Heart right ventricle (tissue), 16 donors: ENCODE measurements at regions not wholly inside any gene's neighbourhood (a gene's known extent, or its start where the extent isn't known, plus 50 kb on each side); places are given as distances from the start of the nearest gene placed in this dataset.

Source experiments
- ATAC-seq, 8 donors: fragments of 200-7000 bp; cut with Tn5 transposase; one replicate each; pipeline ENCODE4 v1.9.1; 2020; ENCODE audit warnings: mild to moderate bottlenecking in 8 of 8, moderate library complexity in 8 of 8, moderate number of reproducible peaks in 1 of 8
- DNase-seq, 2 donors: peaks; one replicate each; pipeline ENCODE4 v3.0.0-alpha.2; 2020
- H3K27ac ChIP-seq, 10 donors: fragments of 200-600 bp; sonication (generic) in 2 of 10; one replicate each; pipeline versions ENCODE4 v1.5.0 to v1.8.0; 2020 to 2022; ENCODE audit warnings: mild to moderate bottlenecking in 3 of 10
- H3K27me3 ChIP-seq, 7 donors: fragments of 200-600 bp; one replicate each; pipeline ENCODE4 v1.8.0; 2021 to 2022; ENCODE audit warnings: mild to moderate bottlenecking in 2 of 7
- H3K36me3 ChIP-seq, 9 donors: fragments of 200-600 bp; sonication (generic) in 1 of 9; one replicate each; pipeline versions ENCODE4 v1.5.0 to v1.8.0; 2020 to 2022; ENCODE audit warnings: mild to moderate bottlenecking in 2 of 9
- H3K4me1 ChIP-seq, 9 donors: fragments of 200-600 bp; sonication (generic) in 1 of 9; one replicate each; pipeline versions ENCODE4 v1.5.0 to v1.8.0; 2020 to 2022; ENCODE audit warnings: mild to moderate bottlenecking in 4 of 9
- H3K4me3 ChIP-seq, 10 donors: fragments of 200-600 bp; sonication (generic) in 2 of 10; one replicate each; pipeline versions ENCODE4 v1.5.0 to v1.8.0; 2020 to 2022; ENCODE audit warnings: mild to moderate bottlenecking in 7 of 10, moderate library complexity in 2 of 10
- H3K9me3 ChIP-seq, 11 donors: fragments of 200-600 bp in 10 of 11; sonication (generic) in 2 of 11; one replicate each; pipeline versions ENCODE4 v1.5.0 to v1.8.0; 2013 to 2022; ENCODE audit warnings: mild to moderate bottlenecking in 2 of 11, control low read depth in 1 of 11, moderate library complexity in 1 of 11
- WGBS, 2 donors: extraction: QIAGEN DNeasy Blood & Tissue Kit; methylation state at CpG; one replicate each; pipeline ENCODE4 v1.1.7; 2013; ENCODE audit warnings: inconsistent platforms in 1 of 2; 5-methylcytosine and 5-hydroxymethylcytosine counted together
- intact Hi-C, 10 donors: fragments of 100-400 bp; cut with DNase I; formaldehyde crosslinking; loops; one replicate each; pipeline versions ENCODE4 v1.11.1 to v1.14.2; 2022
- TF ChIP-seq, protein P1 (sequence below), 9 donors: fragments of 200-600 bp; sonication (generic) in 2 of 9; IDR thresholded peaks; one replicate each; pipeline versions ENCODE4 v1.5.0 to v1.8.0; 2021 to 2022; ENCODE audit warnings: antibody characterized with exemption in 9 of 9, mild to moderate bottlenecking in 5 of 9, moderate library complexity in 1 of 9
- donor health status: Arrhythmogenic right ventricular cardiomyopathy.
- donor health status: ischemic (EF 13 %, LVEDD 7.1; RV severe dilation, severe dysfunction).
- donor health status: healthy with polysubstance abuse.
- donor health status: DM: no; HTN: yes; CAD: no.
- donor health status: DM: no; HTN: no; CAD: no.
- donor health status: ischemic (EF 25% LVEDD 6.9; RV normal size, moderate dysfunction).
- donor health status: ischemic (EF 25% LVEDD 5.7; RV mildly dilated, moderate dysfunction).
- donor health status: healthy.
- donor health status: DM: yes; HTN: yes; CAD: no.
- donor health status: Ischemic cardiomyopathy.
- donor health status: ischemic (EF 35%, LVEDD 5.7; RV mildly dilated, moderate dysfunction).
- donor health status: nonischemic (EF 11% LVEDD 7.7; RV severe dilation, severe dysfunction).
- donor health status: DM: yes; HTN: yes; CAD: no.
- donor health status: PGD.
- donor health status: ischemic (EF 29% LVEDD 5.4; RV normal size, mild dysfunction).
- donor health status: nonischemic (EF 23%, LVEDD 6.1; RV moderate dilation, normal function).

DNA sequence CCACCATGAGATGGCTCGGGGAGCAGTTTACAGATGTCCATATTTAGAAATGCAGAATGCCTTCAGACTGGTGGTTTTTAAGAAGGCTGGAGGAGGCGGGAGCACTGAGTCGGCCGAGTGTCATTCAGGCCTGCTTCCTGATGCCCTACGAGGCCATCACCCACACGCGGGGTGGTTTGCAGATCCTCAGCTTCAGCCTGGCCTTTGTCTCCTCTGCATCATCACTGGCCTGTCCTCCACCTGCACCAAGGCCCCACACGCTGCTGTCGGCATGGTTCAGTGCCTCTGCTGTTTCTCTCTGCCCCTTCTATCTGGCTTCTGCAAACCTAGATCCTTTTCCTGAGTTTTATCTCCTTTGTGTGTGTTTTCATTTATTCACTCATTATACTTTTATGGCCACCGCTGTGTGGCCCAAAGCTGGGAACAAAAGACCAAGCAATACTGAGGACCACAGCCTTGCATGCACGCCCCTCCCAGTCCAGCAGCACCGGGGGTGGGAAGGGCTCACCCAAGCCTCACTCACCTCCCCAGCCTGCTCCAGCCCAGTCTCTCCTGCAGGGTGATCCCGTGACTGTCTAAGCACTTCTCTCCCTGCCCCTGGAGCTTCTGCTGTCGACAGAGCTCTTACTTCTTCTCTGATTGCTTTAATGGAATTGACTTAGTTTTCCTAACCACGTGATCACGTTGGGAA is 240.8 kb downstream of the TEX29 start:
- Histone ChIP-seq H3K9me3 (no peaks in the 10 kb centered on the region), H3K27ac (no peak overlapping the region), H3K36me3 (no peaks in the 10 kb centered on the region), H3K4me3 (no peak overlapping the region), H3K27me3 (peaks cover 0 to 71% (median 48%) of the 10 kb centered on the region in 7 donors), H3K4me1 (no peaks in the 10 kb centered on the region)
- no peak for ATAC-seq
- TF ChIP-seq, protein P1, sequence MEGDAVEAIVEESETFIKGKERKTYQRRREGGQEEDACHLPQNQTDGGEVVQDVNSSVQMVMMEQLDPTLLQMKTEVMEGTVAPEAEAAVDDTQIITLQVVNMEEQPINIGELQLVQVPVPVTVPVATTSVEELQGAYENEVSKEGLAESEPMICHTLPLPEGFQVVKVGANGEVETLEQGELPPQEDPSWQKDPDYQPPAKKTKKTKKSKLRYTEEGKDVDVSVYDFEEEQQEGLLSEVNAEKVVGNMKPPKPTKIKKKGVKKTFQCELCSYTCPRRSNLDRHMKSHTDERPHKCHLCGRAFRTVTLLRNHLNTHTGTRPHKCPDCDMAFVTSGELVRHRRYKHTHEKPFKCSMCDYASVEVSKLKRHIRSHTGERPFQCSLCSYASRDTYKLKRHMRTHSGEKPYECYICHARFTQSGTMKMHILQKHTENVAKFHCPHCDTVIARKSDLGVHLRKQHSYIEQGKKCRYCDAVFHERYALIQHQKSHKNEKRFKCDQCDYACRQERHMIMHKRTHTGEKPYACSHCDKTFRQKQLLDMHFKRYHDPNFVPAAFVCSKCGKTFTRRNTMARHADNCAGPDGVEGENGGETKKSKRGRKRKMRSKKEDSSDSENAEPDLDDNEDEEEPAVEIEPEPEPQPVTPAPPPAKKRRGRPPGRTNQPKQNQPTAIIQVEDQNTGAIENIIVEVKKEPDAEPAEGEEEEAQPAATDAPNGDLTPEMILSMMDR (IDR thresholded peaks at IDR 0.05): no peak
- WGBS, 2 donors: 76 to 86% methylated on average over 16 of the region's 16 CpGs
- intact Hi-C loops: loop anchor here in 1 of 10 donors (5.0 kb wide), 1 partner anchor 961 kb away; no protein-coding TSS in a partner anchor
- no peak for DNase-seq

DNA sequence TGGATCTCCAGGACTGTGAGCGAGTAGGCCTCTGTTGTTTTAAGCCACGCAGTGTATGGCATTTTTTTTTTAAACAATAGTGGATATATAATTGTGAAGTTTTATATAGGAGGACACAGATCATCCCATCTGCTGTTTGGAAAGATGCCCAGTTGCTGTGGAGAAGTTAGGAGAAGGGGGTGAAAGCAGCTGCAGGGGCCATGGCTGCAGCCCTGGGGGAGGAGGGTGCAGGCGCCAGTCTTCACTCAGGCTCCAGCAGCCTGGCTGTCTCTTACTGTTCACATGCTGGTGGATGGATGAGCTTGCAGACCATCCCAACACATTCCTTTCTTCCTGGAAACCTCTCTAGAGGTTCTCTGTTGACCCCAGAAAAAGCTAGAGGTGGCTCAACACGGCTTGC is 242.3 kb downstream of the TEX29 start:
- peaks cover 0 to 60% (median 48%) of the 10 kb centered on the region in 7 donors for H3K27me3 ChIP-seq
- DNase-seq: no peak
- TF ChIP-seq, protein P1 (IDR thresholded peaks at IDR 0.05): no peak

DNA sequence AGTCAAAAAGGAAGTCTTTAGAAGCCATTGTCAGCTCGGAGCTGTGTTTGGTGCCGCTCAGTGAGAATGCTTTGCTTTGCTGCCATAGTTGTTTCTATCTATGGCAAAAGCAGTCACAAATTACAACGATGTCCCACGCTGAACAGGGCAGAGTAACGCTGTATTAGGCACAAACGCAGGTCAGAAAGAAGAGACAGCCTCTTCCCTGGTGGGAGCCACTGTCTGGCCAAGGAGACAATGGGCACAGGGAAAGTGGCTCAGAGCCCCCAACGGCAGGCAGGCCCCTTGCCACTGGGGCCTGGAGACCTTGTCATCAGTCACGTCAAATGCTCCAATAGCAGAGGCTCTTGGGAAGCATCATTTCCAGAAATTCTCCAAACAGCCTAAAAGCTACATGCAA is 244.2 kb downstream of the TEX29 start:
- Histone ChIP-seq H3K27me3 (peaks cover 0 to 56% (median 32%) of the 10 kb centered on the region in 7 donors), H3K4me1 (no peaks in the 10 kb centered on the region), H3K36me3 (no peaks in the 10 kb centered on the region), H3K27ac (no peak overlapping the region), H3K4me3 (no peak overlapping the region), H3K9me3 (peaks cover 0 to 12% (median 0%) of the 10 kb centered on the region in 11 donors)
- no peak for DNase-seq
- TF ChIP-seq, protein P1 (IDR thresholded peaks at IDR 0.05): no peak
- WGBS, 2 donors: 54 to 58% methylated on average over 8 of the region's 8 CpGs
- intact Hi-C loops: loop anchor here in 1 of 10 donors (5.0 kb wide), 1 partner anchor 958 kb away; no protein-coding TSS in a partner anchor
- no peak for ATAC-seq

More for the DNA sequence above, 242.3 kb downstream of the TEX29 start:
- no peaks in the 10 kb centered on the region for H3K4me1 ChIP-seq
- intact Hi-C loops: loop anchor here in 1 of 10 donors (5.0 kb wide), 1 partner anchor 960 kb away; no protein-coding TSS in a partner anchor
- H3K36me3 ChIP-seq: no peaks in the 10 kb centered on the region
- no peaks in the 10 kb centered on the region for H3K9me3 ChIP-seq
- H3K27ac ChIP-seq: no peak overlapping the region
- no peak overlapping the region for H3K4me3 ChIP-seq
- no peak for ATAC-seq
- WGBS, 2 donors: 71 to 74% methylated on average over 4 of the region's 4 CpGs

DNA sequence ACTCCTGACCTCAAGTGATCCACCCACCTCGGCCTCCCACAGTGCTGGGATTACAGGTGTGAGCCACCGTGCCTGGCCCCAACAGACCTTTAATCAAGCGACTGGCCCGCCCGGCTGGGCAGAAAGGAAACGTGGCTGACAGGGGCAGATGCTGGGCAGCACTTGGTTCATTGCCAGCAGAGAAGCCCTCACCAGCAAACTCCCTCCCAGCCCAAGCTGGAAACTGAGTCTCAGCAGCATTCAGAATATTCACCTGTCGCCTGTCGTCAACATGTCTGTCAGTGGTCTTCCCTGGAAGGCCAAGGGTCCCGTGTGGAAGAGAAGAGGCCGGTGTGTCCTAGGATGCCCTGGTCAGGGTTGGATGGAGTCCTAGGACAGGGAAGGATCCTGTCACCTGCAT is 245.0 kb downstream of the TEX29 start:
- Histone ChIP-seq H3K4me3 (no peak overlapping the region), H3K36me3 (no peaks in the 10 kb centered on the region), H3K4me1 (no peaks in the 10 kb centered on the region), H3K27ac (no peak overlapping the region), H3K27me3 (peaks cover 0 to 53% (median 25%) of the 10 kb centered on the region in 7 donors), H3K9me3 (peaks cover 0 to 13% (median 0%) of the 10 kb centered on the region in 11 donors)
- no peak for DNase-seq
- TF ChIP-seq, protein P1 (IDR thresholded peaks at IDR 0.05): no peak
- intact Hi-C loops: no loop called here
- ATAC-seq: no peak
- WGBS, 2 donors: 78 to 88% methylated on average over 10 of the region's 10 CpGs
